Vagina (tissue), 2 donors: ENCODE measurements at regions not wholly inside any gene's neighbourhood (a gene's known extent, or its start where the extent isn't known, plus 50 kb on each side); places are given as distances from the start of the nearest gene placed in this dataset.

Source experiments
- CTCF ChIP-seq, 3 experiments: fragments of 450-650 bp in 2 of 3; fragments of 200-600 bp in 1 of 3; sonication (generic) in 1 of 3; IDR thresholded peaks; one replicate each; pipeline ENCODE4 v1.5.1; 2017 to 2019; ENCODE audit warnings: antibody characterized with exemption in 3 of 3, mild to moderate bottlenecking in 2 of 3, moderate library complexity in 2 of 3
- POLR2A ChIP-seq, 2 donors: fragments of 450-650 bp; IDR thresholded peaks; one replicate each; pipeline ENCODE4 v1.6.1; 2017; ENCODE audit warnings: antibody characterized with exemption in 2 of 2, mild to moderate bottlenecking in 2 of 2, moderate library complexity in 2 of 2
- POLR2AphosphoS5 ChIP-seq, 2 donors: sonication (generic); formaldehyde crosslinking; IDR thresholded peaks; one replicate each; pipeline ENCODE4 v1.9.0; 2017; ENCODE audit warnings: antibody characterized with exemption in 2 of 2, mild to moderate bottlenecking in 2 of 2, low read depth in 1 of 2; ENCODE audit not compliant: insufficient read depth in 1 of 2

GRCh38 chr10:23965880-23966279 lies 243.1 kb upstream of the KIAA1217 start:
- TF ChIP-seq CTCF (IDR thresholded peaks at IDR 0.05): no peak
- no peak for TF ChIP-seq POLR2A (IDR thresholded peaks at IDR 0.05)
- no peak for TF ChIP-seq POLR2AphosphoS5 (IDR thresholded peaks at IDR 0.05; ENCODE audit: insufficient read depth in 1 of 2, low read depth in 1 of 2)
